Activated T-cell treated with anti-CD3 and anti-CD28 coated beads, Interleukin-2, amount 50 U/mL, for 72 hours (primary cell): ENCODE measurements at regions not wholly inside any gene's neighbourhood (a gene's known extent, or its start where the extent isn't known, plus 50 kb on each side); places are given as distances from the start of the nearest gene placed in this dataset.

Experiments
- ATAC-seq, 2 donors: fragments of 150-1000 bp; cut with Tn5 transposase; replicated peaks in 1 of 2; 2 replicates each; pipeline ENCODE4 v1.10.0; 2021; ENCODE audit warnings: moderate library complexity in 2 of 2, mild to moderate bottlenecking in 1 of 2
- DNase-seq, 2 donors: peaks; one replicate each; pipeline ENCODE4 v3.0.0; 2021 to 2022; ENCODE audit warnings: mixed read lengths in 1 of 2
- H3K27ac Mint-ChIP-seq: one replicate; pipeline ENCODE4 v1.8.0; 2022; ENCODE audit warnings: mild to moderate bottlenecking, moderate library complexity, mixed read lengths
- H3K27me3 Mint-ChIP-seq: one replicate; pipeline ENCODE4 v1.8.0; 2022; ENCODE audit warnings: low read depth, mixed read lengths
- H3K36me3 Mint-ChIP-seq, 2 donors: one replicate each; pipeline ENCODE4 v1.8.0; 2022; ENCODE audit warnings: mixed read lengths in 2 of 2, mild to moderate bottlenecking in 1 of 2; ENCODE audit not compliant: insufficient read depth in 2 of 2
- H3K4me1 Mint-ChIP-seq: one replicate; pipeline ENCODE4 v1.8.0; 2022; ENCODE audit warnings: low read depth, mixed read lengths
- H3K4me3 Mint-ChIP-seq, 2 donors: one replicate each; pipeline ENCODE4 v1.8.0; 2022; ENCODE audit warnings: mild to moderate bottlenecking in 2 of 2, mixed read lengths in 2 of 2, moderate library complexity in 2 of 2
- H3K9me3 Mint-ChIP-seq, 2 donors: one replicate each; pipeline ENCODE4 v1.8.0; 2022; ENCODE audit warnings: mixed read lengths in 2 of 2

- ATAC-seq (no peak), DNase-seq (no peak)
- peaks cover 6% of the 10 kb centered on the region for H3K4me1 Mint-ChIP-seq
- no peak overlapping the region for H3K4me3 Mint-ChIP-seq
- H3K9me3 Mint-ChIP-seq: peaks cover 0 to 2% of the 10 kb centered on the region in 2 donors
- H3K36me3 Mint-ChIP-seq: peaks cover 0 to under 1% of the 10 kb centered on the region in 2 donors
- no peak overlapping the region for H3K27ac Mint-ChIP-seq
- peaks cover 6% of the 10 kb centered on the region for H3K27me3 Mint-ChIP-seq
These were observed 116.2 kb downstream of the TMA16 start for GRCh38 chr4:163610648-163611047.

- Mint-ChIP-seq H3K9me3 (peaks cover 0 to 2% of the 10 kb centered on the region in 2 donors), H3K4me1 (peaks cover 6% of the 10 kb centered on the region), H3K36me3 (peaks cover 0 to 1% of the 10 kb centered on the region in 2 donors), H3K4me3 (no peak overlapping the region), H3K27me3 (peaks cover 6% of the 10 kb centered on the region), H3K27ac (no peak overlapping the region)
- ATAC-seq: no peak
- DNase-seq: no peak
These were observed 116.7 kb downstream of the TMA16 start for GRCh38 chr4:163611182-163611581.

- Mint-ChIP-seq H3K27me3 (peaks cover 4% of the 10 kb centered on the region), H3K4me1 (peaks cover 5% of the 10 kb centered on the region), H3K4me3 (no peak overlapping the region), H3K36me3 (peaks cover 0 to 1% of the 10 kb centered on the region in 2 donors), H3K27ac (no peak overlapping the region), H3K9me3 (peaks cover 0 to 2% of the 10 kb centered on the region in 2 donors)
- ATAC-seq (peak in 1 of 2 donors; percentile 43), DNase-seq (no peak)
These were observed 117.4 kb downstream of the TMA16 start for GRCh38 chr4:163611784-163612445.

- ATAC-seq (no peak), DNase-seq (no peak)
- Mint-ChIP-seq H3K27me3 (no peaks in the 10 kb centered on the region), H3K4me3 (no peak overlapping the region), H3K27ac (no peak overlapping the region), H3K36me3 (peaks cover 0 to 1% of the 10 kb centered on the region in 2 donors), H3K4me1 (no peaks in the 10 kb centered on the region), H3K9me3 (peaks cover 0 to 2% of the 10 kb centered on the region in 2 donors)
These were observed 118.3 kb downstream of the TMA16 start for GRCh38 chr4:163612762-163613161.

GRCh38 chr4:163613383-163613782 is 118.9 kb downstream of the TMA16 start:
- ATAC-seq (no peak), DNase-seq (no peak)
- Mint-ChIP-seq H3K4me1 (no peaks in the 10 kb centered on the region), H3K4me3 (no peak overlapping the region), H3K27me3 (no peaks in the 10 kb centered on the region), H3K36me3 (peaks cover 0 to 1% of the 10 kb centered on the region in 2 donors), H3K9me3 (peaks cover 0 to 2% of the 10 kb centered on the region in 2 donors), H3K27ac (no peak overlapping the region)

- H3K4me1 Mint-ChIP-seq: no peaks in the 10 kb centered on the region
- ATAC-seq: no peak
- H3K27ac Mint-ChIP-seq: no peak overlapping the region
- H3K9me3 Mint-ChIP-seq: peaks cover 0 to 2% of the 10 kb centered on the region in 2 donors
- no peak for DNase-seq
- no peaks in the 10 kb centered on the region for H3K27me3 Mint-ChIP-seq
- H3K4me3 Mint-ChIP-seq: no peak overlapping the region
- peaks cover 0 to 1% of the 10 kb centered on the region in 2 donors for H3K36me3 Mint-ChIP-seq
These were observed 120.4 kb downstream of the TMA16 start for GRCh38 chr4:163614866-163615265.

- H3K9me3 Mint-ChIP-seq: peaks cover 0 to 2% of the 10 kb centered on the region in 2 donors
- no peak overlapping the region for H3K27ac Mint-ChIP-seq
- no peaks in the 10 kb centered on the region for H3K4me1 Mint-ChIP-seq
- peaks cover 0 to 1% of the 10 kb centered on the region in 2 donors for H3K36me3 Mint-ChIP-seq
- DNase-seq (no peak), ATAC-seq (peak in 1 of 2 donors; percentile 57)
- no peak overlapping the region for H3K4me3 Mint-ChIP-seq
- no peaks in the 10 kb centered on the region for H3K27me3 Mint-ChIP-seq
These were observed 124.4 kb downstream of the TMA16 start for GRCh38 chr4:163618845-163619244.

- DNase-seq: no peak
- Mint-ChIP-seq H3K4me1 (peaks cover 5% of the 10 kb centered on the region), H3K27ac (no peak overlapping the region), H3K36me3 (no peaks in the 10 kb centered on the region), H3K27me3 (no peaks in the 10 kb centered on the region), H3K4me3 (no peak overlapping the region), H3K9me3 (no peaks in the 10 kb centered on the region)
- no peak for ATAC-seq
These were observed 126.2 kb downstream of the TMA16 start for GRCh38 chr4:163620738-163621137.

GRCh38 chr4:163621821-163622220 is 127.3 kb downstream of the TMA16 start:
- no peak overlapping the region for H3K27ac Mint-ChIP-seq

GRCh38 chr4:163622379-163623035 is 128.0 kb downstream of the TMA16 start:
- Mint-ChIP-seq H3K27ac (no peak overlapping the region), H3K36me3 (peaks cover 0 to 4% of the 10 kb centered on the region in 2 donors), H3K4me3 (no peak overlapping the region), H3K9me3 (peaks cover 0 to 3% of the 10 kb centered on the region in 2 donors), H3K27me3 (no peaks in the 10 kb centered on the region), H3K4me1 (peaks cover 5% of the 10 kb centered on the region)
- DNase-seq (no peak), ATAC-seq (no peak)

More at GRCh38 chr4:163621821-163622220, 127.3 kb downstream of the TMA16 start:
- ATAC-seq (no peak), DNase-seq (no peak)
- H3K4me1 Mint-ChIP-seq: peaks cover 5% of the 10 kb centered on the region
- H3K4me3 Mint-ChIP-seq: no peak overlapping the region
- no peaks in the 10 kb centered on the region for H3K9me3 Mint-ChIP-seq
- H3K36me3 Mint-ChIP-seq: no peaks in the 10 kb centered on the region
- no peaks in the 10 kb centered on the region for H3K27me3 Mint-ChIP-seq

GRCh38 chr4:163623787-163624186 is 129.3 kb downstream of the TMA16 start:
- no peak for ATAC-seq
- peaks cover 0 to 5% of the 10 kb centered on the region in 2 donors for H3K36me3 Mint-ChIP-seq
- peaks cover 0 to 6% of the 10 kb centered on the region in 2 donors for H3K9me3 Mint-ChIP-seq
- H3K4me3 Mint-ChIP-seq: no peak overlapping the region
- no peak for DNase-seq
- no peak overlapping the region for H3K27ac Mint-ChIP-seq
- peaks cover 5% of the 10 kb centered on the region for H3K4me1 Mint-ChIP-seq
- no peaks in the 10 kb centered on the region for H3K27me3 Mint-ChIP-seq

- Mint-ChIP-seq H3K4me3 (peak overlapping the region in 1 of 2 donors; percentile 31), H3K27me3 (no peaks in the 10 kb centered on the region), H3K9me3 (peaks cover 0 to 6% of the 10 kb centered on the region in 2 donors), H3K4me1 (peaks cover 5% of the 10 kb centered on the region), H3K27ac (no peak overlapping the region), H3K36me3 (peaks cover 0 to 5% of the 10 kb centered on the region in 2 donors)
- DNase-seq (no peak), ATAC-seq (no peak)
These were observed 130.2 kb downstream of the TMA16 start for GRCh38 chr4:163624727-163625126.

- no peak overlapping the region for H3K4me3 Mint-ChIP-seq
- peaks cover 0 to 8% of the 10 kb centered on the region in 2 donors for H3K9me3 Mint-ChIP-seq
- H3K27me3 Mint-ChIP-seq: no peaks in the 10 kb centered on the region
- ATAC-seq: no peak
- no peaks in the 10 kb centered on the region for H3K4me1 Mint-ChIP-seq
- H3K36me3 Mint-ChIP-seq: peaks cover 1 to 5% of the 10 kb centered on the region in 2 donors
- no peak for DNase-seq
- H3K27ac Mint-ChIP-seq: no peak overlapping the region
These were observed 136.8 kb downstream of the TMA16 start for GRCh38 chr4:163631288-163631687.
